ENCODE measurements at regions not wholly inside any gene's neighbourhood (a gene's known extent, or its start where the extent isn't known, plus 50 kb on each side); places are given as distances from the start of the nearest gene placed in this dataset.

- TF ChIP-seq OSR1 (CRISPR knock-in tag; IDR thresholded peaks at IDR 0.05), result no peak
- TF ChIP-seq CREB5 (CRISPR knock-in tag; IDR thresholded peaks at IDR 0.05; ENCODE audit: low read depth), result no peak
- TF ChIP-seq ISL1 (CRISPR knock-in tag; IDR thresholded peaks at IDR 0.05), result no peak
- TF ChIP-seq TOX (CRISPR knock-in tag; IDR thresholded peaks at IDR 0.05; ENCODE audit: borderline replicate concordance), result no peak
- no peak for TF ChIP-seq ESRRG (CRISPR knock-in tag; IDR thresholded peaks at IDR 0.05)
- TF ChIP-seq ZFP3 (CRISPR knock-in tag; IDR thresholded peaks at IDR 0.05), result no peak
- no peak for TF ChIP-seq ZFP30 (CRISPR knock-in tag; IDR thresholded peaks at IDR 0.05)
- no peak for TF ChIP-seq ARNTL (CRISPR knock-in tag; IDR thresholded peaks at IDR 0.05; ENCODE audit: borderline replicate concordance, low read depth)
- no peak for TF ChIP-seq CSDC2 (CRISPR knock-in tag; IDR thresholded peaks at IDR 0.05)
- TF ChIP-seq ZNF70 (CRISPR knock-in tag; IDR thresholded peaks at IDR 0.05), result no peak
- no peak for TF ChIP-seq ZNF8 (CRISPR knock-in tag; IDR thresholded peaks at IDR 0.05)
- TF ChIP-seq POU6F1 (CRISPR knock-in tag; IDR thresholded peaks at IDR 0.05; ENCODE audit: borderline replicate concordance, low read depth), result no peak
- TF ChIP-seq PPARA (CRISPR knock-in tag; IDR thresholded peaks at IDR 0.05; ENCODE audit: borderline replicate concordance), result no peak
- no peak for TF ChIP-seq TCF4 (CRISPR knock-in tag; IDR thresholded peaks at IDR 0.05; ENCODE audit: borderline replicate concordance)
- TF ChIP-seq CSRNP3 (CRISPR knock-in tag; IDR thresholded peaks at IDR 0.05), result no peak
- TF ChIP-seq, protein P1, sequence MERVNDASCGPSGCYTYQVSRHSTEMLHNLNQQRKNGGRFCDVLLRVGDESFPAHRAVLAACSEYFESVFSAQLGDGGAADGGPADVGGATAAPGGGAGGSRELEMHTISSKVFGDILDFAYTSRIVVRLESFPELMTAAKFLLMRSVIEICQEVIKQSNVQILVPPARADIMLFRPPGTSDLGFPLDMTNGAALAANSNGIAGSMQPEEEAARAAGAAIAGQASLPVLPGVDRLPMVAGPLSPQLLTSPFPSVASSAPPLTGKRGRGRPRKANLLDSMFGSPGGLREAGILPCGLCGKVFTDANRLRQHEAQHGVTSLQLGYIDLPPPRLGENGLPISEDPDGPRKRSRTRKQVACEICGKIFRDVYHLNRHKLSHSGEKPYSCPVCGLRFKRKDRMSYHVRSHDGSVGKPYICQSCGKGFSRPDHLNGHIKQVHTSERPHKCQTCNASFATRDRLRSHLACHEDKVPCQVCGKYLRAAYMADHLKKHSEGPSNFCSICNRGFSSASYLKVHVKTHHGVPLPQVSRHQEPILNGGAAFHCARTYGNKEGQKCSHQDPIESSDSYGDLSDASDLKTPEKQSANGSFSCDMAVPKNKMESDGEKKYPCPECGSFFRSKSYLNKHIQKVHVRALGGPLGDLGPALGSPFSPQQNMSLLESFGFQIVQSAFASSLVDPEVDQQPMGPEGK (CRISPR knock-in tag; IDR thresholded peaks at IDR 0.05; ENCODE audit: borderline replicate concordance), result no peak
- no peak for TF ChIP-seq RARB (CRISPR knock-in tag; IDR thresholded peaks at IDR 0.05)
- no peak for TF ChIP-seq ZC3H10 (CRISPR knock-in tag; IDR thresholded peaks at IDR 0.05)
- TF ChIP-seq BACH2 (CRISPR knock-in tag; IDR thresholded peaks at IDR 0.05; ENCODE audit: borderline replicate concordance), result no peak
- ATAC-seq, result no peak
These were observed 134.4 kb downstream of the OR2B2 start for GRCh38 chr6:27777614-27778355.

- no peak for ATAC-seq
- TF ChIP-seq SNAI2 (CRISPR knock-in tag; IDR thresholded peaks at IDR 0.05) (no peak), PPARA (CRISPR knock-in tag; IDR thresholded peaks at IDR 0.05; ENCODE audit: borderline replicate concordance) (no peak), ZNF565 (CRISPR knock-in tag; conservative IDR thresholded peaks at IDR 0.05; ENCODE audit: low read depth) (no peak)
These were observed 135.1 kb downstream of the OR2B2 start for GRCh38 chr6:27777126-27777525.

DNA sequence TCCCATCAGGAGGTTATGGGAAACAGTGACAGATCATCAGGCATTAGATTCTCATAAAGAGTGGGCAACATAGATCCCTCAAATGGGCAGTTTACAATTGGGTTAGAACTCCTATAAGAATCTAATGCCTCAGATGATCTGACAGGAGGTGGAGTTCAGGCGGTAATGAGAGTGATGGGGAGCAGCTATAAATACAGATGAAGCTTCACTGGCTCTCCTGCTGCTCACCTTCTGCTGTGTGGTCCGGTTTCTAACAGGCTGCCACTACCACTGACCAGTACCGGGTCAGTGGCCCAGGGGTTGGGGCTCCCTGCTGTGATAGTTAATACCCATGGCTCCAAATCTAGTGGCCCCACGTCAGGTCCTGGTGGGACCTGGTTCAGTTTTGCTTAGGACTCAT lies 135.7 kb downstream of the OR2B2 start:
- ATAC-seq, result no peak
- TF ChIP-seq ZFP3 (CRISPR knock-in tag; IDR thresholded peaks at IDR 0.05) (no peak), CREB5 (CRISPR knock-in tag; IDR thresholded peaks at IDR 0.05; ENCODE audit: low read depth) (no peak), BACH2 (CRISPR knock-in tag; IDR thresholded peaks at IDR 0.05; ENCODE audit: borderline replicate concordance) (no peak), TSHZ2 (CRISPR knock-in tag; IDR thresholded peaks at IDR 0.05) (no peak), RARB (CRISPR knock-in tag; IDR thresholded peaks at IDR 0.05) (no peak), ZNF8 (CRISPR knock-in tag; IDR thresholded peaks at IDR 0.05) (no peak), ZFP30 (CRISPR knock-in tag; IDR thresholded peaks at IDR 0.05) (no peak), SNAI2 (CRISPR knock-in tag; IDR thresholded peaks at IDR 0.05) (no peak), ZNF565 (CRISPR knock-in tag; conservative IDR thresholded peaks at IDR 0.05; ENCODE audit: low read depth) (no peak), CSRNP3 (CRISPR knock-in tag; IDR thresholded peaks at IDR 0.05) (no peak), OSR1 (CRISPR knock-in tag; IDR thresholded peaks at IDR 0.05) (no peak), TCF4 (CRISPR knock-in tag; IDR thresholded peaks at IDR 0.05; ENCODE audit: borderline replicate concordance) (no peak), CSDC2 (CRISPR knock-in tag; IDR thresholded peaks at IDR 0.05) (no peak)
